ENCODE measurements at regions not wholly inside any gene's neighbourhood (a gene's known extent, or its start where the extent isn't known, plus 50 kb on each side); places are given as distances from the start of the nearest gene placed in this dataset.

DNA sequence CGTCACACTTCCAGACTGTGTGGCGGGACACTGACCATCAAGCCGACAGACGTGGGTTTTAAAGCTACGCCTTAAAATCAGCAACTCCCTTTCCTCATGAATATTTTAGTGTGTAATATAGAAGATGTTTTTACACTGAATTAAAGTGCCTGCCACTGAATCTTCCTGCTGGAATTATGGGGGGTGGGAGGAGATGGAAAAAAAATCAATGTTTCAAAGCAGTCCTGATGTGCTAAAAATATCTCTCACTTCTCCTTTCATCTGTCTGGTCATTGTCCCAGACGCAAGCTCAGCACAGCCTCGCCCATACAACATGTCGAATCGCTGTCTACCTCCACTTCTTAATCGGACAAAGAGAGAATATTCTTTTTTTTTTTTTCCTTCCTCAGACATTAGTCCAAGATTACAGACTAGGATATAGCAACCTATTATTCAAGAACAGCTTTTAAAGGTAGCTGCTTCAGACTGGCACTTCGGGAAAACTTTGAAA lies 165.1 kb upstream of the KLF14 start:
- no peak for DNase-seq

DNA sequence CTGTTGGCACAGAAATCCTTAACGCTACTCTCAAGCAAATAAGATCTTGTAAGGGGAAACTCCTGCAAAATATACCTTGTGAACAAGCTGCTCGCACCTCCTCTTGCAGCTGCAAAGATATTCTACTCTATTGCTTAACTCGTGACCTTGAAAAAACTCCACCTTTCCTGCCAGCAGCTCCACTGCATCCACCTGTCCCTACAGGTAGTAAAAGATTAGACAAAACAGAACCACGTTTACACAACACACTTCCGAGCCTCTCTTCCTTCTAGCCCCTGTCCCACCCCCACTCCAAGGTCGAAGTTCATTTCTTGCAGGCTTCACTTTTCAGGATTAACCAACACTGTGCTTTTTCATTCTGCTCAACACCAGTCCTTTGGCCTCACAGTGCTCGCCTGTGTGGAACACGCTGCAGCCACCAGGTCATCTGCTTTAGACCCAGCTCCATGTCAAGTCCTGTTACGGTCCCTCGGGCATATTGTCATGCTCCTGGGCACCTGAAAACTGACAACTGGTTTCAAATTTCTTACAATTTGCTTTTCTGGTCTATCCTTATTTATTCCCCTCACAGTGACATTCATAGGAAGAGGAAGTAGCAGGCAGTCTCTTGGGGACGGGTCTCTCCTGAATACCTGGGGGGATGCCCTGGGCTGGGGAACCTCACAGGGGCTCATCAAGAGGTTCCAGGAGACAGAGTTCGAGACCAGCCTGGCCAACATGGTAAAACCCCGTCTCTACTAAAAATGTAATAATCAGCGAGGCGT lies 165.8 kb upstream of the KLF14 start:
- DNase-seq: no peak

DNA sequence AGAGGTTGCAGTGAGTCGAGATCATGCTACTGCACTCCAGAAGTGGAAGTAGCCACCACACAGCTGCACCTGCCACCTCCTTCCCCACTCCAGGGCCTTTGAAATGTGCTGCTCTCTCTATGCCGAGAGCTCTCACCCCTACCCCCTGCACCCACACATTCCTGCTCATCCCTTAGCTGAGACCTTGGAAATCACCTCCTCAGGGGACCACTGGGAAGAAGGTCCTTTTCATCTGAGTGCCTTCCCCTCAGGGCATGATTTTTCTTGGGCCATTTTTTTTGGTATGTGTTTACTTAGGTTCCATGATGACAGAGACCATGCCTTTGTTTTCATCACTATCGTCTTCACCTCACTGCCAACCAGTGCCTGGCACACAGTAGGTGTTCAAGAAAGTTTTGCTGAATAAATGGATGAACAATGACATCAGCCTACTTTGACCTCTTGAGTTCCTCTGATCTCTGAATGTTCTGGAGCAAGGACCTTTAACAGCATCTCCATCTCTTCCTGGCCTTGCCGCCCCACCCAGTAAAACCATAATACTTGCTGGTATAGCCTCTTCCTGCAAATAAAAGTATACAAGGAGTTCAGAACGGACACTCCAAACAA lies 166.6 kb upstream of the KLF14 start:
- no peak for DNase-seq

DNA sequence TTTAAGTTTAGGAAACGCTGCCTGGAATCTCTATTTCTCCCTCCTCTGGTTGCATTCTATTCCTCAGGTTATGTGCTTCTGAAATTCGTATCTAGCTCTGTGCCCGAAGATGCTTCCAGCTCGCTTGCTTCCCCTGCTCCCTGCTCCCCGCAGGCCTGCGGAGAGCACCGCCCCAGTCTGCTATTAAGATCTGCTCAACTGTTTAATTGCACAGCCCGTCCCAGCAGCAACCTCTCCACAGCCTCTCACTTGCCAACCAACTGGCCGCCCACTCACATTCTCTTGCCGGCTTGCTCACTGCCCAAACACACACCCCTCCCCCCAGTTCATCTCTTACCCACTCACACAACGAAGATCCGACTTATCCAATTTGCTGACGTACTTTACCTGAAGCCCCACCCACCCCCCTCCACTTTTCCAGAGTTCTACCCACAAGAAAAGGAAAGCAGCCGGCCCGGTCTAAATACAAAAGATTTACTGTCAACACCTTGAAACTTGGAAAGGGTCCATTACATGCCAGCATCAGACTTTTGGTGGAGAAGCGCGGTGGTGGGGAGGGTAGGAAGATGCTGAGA lies 167.3 kb upstream of the KLF14 start:
- DNase-seq: no peak

DNA sequence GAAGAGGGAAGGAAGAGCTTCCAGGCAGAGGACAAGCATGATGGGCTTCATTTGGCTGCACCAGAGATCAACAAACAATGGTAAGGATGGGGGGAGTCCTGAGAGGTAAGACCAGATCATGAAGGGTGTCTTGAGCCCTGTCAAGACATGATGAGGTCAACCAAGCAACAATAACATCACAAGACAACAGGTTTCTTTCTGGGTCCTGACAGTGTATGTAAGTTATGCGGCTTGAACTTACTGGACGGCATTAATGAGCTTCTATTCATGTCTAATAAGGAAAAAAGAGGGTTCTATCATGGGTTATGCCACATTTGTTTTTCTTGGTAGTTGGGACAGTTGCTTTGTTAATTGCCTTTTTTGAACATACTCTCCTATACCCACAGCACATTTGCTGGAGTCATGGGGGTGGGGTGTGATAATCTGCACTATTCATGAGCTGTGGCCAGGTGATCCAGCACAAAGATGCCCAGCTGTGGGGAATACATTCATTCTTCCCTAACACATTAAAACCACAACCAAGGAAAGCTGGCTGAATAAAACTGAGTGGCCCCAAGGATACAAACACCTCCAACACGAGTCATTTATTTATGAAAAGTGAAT lies 168.8 kb upstream of the KLF14 start:
- DNase-seq: no peak

DNA sequence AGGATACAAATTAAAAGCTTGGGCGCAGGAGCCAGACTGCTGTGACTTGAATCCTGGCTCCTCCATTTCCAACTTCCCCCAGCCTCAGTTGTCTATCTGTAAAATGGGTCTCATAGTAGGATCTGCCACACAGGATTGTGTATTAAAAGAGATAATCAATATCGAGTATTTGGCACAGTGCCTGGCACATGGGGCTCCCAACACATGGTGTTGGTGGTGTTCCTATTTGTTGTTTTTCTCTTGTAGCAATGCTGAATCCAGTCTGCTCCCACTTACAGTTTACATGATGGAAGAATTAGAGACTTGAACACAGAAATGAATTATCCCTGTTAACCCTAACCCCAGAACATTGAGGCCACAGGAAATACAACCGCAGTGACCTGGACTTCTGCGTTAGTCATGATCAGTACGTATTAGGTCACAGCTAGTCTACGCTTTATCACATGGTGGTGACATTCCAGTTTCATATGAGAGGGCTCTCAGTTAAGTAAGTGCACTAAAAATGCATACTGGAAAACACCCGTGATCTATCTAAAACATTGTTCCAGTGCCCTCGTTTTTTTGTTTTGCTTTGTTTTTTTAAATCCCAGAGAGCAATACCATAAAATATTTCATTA lies 169.5 kb upstream of the KLF14 start:
- no peak for DNase-seq

DNA sequence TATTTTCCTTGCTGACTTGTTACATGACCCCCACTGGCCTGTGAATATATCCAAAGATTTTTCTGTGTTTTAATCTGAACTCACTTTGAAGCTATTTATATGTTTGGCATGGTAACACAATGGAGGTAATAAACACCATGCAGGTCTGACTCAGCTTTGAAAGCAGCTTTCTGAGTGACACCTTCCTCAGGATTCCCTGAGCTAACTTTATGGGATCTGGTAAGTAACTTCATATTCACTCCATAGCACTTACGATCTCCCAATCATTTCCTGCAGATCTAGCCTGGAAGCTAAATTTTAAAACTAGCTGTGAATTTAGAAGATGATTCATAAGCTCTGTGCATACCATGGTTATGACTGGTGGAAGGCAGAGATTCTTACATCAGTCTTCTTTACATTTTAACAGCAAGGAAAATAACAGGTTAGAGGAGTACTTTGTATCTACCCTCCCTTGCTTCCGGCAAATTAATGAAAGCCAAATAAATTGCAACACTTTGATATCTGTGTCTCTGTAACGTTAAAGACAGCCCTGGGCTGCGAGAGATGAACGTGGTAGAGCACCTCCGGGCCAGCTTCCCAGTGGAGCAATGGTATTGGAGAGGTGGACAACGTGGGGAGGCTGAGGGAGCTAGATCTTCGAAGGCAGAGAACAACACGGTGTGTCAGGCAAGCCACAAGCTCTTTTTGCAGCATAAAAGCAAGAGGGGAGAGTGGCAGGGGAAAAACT lies 170.2 kb upstream of the KLF14 start:
- DNase-seq: no peak

DNA sequence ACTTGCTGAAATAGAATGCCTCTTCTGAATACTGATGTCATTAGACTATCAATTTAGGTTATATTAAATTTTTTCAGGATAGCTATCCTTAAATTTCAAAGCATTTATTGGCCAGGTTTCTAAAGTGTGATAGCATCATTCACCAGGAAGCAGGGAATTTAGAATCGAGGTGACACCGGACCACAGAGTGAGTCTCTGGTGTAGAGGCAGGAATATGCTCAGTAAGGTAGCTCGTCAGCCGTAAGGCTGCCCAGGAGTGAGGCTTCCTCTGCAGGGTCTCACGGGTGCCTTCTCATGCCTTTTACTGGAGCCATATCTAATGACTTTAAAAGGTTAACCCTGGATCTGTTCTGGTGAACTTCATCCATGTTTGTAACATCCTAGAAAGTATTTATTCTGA lies 170.8 kb upstream of the KLF14 start:
- no peak for DNase-seq

DNA sequence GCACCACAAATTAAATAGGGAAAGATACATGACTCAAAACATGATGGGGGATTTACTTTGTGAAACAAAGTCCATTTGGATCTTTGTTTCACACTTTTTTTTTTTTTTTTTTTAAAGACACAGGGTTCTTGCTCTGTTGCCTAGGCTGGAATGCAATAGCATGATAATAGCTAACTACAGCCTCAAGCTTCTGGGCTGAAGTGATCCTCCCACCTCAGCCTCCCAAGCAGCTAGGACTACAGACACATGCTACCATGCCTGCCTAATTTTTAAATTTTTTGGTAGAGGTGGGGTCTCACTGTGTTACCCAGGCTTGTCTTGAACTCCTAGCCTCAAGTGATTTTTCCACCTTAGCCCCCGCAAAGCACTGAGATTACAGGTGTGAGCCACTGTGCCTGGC lies 172.6 kb upstream of the KLF14 start:
- DNase-seq: no peak

DNA sequence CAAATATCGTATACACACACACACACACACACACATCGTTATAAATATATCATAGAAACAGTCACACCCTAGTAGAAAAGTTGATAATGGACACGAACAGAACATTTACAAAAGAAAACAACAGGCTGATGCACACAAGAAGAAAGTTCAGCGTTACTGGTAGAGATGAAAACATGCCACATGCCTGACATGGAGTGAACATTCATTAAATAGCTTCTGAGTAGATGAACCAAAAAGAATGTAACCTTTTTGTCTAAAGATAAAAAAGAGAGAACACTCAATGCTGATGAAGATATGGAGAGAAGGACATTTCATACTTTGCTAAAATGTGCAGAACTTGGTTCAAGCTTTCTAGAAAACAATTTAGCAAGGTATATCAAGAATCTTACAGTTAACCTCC lies 173.4 kb upstream of the KLF14 start:
- no peak for DNase-seq

DNA sequence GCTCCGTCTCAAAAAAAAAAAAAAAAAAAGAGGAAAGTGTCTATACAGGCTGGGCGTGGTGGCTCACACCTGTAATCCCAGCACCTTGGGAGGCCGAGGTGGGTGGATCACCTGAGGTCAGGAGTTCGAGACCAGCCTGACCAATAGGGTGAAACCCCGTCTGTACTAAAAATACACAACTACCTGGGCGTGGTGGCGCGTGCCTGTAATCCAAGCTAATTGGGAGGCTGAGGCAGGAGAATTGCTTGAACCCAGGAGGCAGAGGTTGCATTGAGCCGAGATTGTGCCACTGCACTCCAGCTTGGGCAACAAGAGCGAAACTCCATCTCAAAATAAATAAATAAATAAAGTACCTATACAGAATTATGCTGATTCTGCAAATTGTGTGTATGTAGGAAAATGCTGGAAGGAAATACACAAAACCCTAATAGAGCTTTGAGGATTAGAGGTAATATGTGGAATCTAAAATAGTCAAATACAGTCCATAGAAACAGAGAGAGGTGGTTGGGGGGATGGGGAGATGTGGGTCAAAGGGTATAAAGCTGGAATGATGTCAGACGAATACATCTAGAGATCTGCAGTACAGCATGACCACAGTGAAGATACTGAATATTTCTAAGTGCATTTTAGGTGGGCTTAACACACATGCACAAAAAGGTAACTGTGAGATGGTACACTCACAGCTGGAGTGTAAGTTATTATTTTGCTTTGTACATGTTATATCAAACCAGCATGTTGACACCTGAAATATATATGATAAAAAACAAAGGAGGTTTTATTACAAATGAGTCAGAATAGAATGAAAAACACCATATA lies 174.5 kb upstream of the KLF14 start:
- DNase-seq: no peak

DNA sequence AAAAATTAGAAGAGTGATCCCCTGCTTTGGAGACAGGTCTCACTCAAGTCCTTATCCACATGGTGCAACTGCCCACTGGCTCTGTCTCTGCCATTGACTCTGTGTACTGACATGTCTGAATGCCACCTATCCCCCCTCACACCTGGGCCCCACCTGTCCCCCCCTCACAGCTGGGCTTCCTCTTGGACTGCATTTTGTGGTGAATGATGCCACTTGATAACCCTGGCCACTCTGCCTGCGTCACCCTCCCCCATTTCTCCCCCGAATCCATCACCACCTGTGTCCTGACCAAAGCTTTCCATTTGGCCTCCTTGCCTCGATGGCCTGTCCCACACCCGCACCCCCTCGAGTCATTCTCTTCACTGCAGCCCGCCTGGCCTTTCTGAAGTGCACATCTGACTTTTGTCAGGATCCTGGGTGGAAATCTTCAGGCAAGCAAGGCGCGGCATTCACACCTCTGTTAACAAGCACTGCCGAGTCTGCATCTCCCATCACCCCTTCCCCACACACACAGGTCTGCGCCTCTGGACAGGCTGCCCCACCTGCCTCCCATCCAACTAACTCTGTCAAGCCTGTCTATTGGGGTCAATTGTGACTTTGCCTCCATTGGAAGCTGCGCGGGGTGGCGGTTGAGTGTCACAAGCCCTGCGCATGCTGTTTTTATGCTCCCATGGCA lies 175.3 kb upstream of the KLF14 start:
- no peak for DNase-seq

DNA sequence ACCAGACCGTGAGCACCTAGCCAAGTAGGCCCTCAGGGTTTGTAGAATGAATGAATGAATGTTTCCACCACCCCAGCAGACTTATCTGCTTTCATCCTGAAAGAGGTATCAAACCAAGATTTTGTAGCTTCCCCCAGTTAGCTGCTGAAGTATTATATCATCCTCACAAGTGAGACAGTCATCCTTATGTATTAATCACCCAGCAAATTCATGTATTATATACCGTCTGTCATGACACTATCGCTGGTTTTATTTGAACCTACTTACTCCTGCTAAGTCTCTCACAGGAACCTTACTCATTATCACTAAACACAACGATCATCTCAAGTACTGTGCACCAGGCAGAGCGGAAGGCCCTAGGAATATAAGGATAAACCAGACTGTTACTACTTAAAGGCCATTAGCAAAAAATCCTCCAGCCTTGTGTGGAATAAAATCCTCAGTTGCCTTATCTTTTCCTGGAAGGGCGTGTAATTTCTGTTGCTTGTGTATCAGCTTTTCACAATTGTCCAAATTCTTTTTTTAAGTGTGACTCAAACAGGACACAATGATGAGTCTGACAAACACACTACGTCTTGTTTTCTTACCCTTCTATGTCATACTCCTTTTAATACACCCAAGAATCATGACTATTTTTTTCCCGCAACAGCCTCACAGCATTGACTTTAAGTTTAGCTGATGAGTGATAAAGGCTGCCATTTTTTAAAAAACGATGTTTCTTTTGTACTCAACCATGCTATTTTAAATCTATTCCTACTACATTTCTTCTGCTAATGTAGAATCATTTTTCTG lies 176.1 kb upstream of the KLF14 start:
- DNase-seq: peak; percentile 65

DNA sequence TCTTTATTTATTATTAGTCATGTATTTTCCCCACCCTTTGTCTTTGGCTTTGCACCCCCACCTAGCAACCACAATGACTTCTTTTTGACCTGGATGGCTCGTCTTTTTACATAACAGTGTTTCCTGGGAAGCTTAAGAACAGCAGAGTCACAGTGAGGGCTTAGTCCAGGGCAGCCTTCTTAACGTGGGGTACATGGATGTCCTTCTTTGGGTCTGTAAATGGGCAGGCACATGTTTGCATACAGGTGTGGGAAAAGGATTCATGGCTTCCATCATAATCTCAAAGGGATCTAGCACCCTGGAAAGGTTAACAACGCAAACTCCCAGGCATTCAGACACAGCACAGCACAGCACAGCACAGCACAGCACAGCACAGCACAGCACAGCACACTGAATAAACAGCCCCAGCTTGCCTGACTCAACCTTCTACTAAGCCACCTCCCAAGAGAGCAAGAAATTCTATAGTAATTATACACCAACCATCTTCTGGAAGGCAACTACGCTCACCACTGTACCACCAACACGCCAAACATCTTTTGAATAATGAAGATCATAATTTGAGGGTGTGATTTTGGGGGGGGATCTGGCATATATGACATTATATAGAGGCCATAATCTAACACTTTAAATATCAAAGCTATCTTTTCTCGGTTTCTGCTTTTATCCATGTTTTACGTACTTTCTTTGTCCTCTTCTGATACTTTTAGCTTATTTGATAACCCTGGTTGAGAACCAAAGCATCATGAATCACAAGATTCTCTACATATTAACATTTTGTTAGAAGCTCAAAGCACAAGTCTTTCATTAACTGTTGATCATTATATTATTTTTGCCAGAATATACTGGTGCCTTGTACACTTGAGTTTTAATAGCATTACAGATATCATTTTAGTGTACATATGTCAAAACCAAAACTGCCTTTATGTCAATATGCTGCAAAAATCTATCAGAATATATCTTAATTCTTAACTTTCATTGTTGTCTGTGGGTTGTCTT lies 177.2 kb upstream of the KLF14 start:
- no peak for DNase-seq

DNA sequence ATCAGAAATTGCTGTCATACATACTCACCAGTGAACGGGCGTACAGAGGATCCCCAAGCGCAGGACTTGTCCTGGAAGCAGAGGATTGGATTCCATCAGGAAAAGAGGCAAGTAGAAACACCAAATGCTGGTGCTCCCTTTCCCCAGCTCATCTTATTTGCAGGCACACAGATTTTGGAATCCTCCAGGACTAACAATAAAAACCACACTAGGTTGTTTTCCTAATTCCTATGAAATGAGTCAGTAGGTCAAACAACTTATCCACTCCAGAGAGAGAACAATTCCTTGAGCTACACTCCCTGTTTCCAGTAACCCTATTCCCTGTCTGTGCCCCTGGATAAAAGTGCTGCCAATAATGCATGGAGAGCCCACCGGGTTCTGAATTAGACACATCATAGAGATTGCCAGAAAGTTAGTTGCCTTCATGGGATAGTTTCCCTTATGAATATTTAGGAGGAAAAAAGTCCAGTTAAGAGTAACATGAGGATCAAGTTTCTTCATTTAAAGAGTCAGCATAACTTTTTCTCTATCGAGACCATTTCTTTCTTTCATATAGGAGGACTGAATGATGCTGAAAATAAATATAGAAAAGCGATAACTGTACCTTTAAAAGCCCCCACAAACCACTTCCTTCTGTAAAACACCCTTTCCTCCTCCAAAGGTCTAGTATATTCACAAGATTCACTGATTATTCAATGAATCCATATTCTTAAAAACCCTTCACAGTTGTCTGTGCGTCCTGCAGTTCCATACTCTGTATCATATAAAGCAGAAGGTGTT lies 178.3 kb upstream of the KLF14 start:
- no peak for DNase-seq

DNA sequence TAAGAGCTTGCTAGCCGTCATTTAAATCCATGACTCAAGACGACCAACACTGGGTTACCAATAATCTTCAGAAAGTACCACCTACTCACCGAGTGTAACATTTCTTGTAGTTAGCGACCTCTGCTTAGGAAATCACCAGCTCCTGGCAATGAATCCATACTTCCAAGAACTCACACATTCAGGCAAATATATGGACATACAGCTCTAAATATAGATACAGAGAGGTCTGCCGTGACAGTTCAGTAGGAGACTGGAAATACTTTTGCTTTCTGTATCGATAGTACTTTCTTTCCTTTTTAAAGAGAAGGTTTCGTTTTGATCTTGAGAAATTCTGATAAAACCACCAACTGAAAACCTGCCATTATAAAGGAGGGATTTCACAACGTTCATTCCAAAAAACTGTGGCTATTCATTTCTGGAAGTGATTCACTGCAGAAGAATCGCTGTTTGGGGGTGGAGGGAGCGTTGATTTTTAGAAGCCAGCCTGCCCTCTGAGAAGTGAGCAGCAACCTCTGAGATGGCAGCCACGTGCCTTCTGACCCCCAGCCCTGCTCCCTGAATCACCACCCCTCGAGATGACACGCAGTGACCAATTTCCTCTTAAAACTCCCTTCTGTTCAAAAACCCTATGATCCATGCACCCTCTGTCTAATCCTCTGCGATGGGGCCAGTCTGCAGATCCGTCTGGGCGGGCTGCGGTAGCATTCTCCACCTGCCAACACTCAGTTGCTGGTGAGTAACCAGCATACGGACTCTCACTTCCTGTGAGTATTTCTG lies 179.0 kb upstream of the KLF14 start:
- DNase-seq: peak; percentile 74
